Smooth muscle cell (in vitro differentiated cells): ENCODE measurements at regions not wholly inside any gene's neighbourhood (a gene's known extent, or its start where the extent isn't known, plus 50 kb on each side); places are given as distances from the start of the nearest gene placed in this dataset.

Experiments used
- DNase-seq: peaks from one replicate; lab custom pipeline; 2025; ENCODE audit not compliant: unreplicated experiment; lab: John Stamatoyannopoulos, UW
- H2AFZ ChIP-seq: fragments of 200-600 bp; sonication (generic); 2 replicates; pipeline ENCODE4 v1.6.0; 2016; ENCODE audit warnings: antibody characterized with exemption, low read depth, mild to moderate bottlenecking
- H3F3A ChIP-seq: fragments of 200-600 bp; sonication (generic); 2 replicates; pipeline ENCODE4 v1.6.0; 2017; ENCODE audit warnings: antibody characterized with exemption, low read depth
- H3K27ac ChIP-seq: fragments of 200-600 bp; sonication (generic); 2 replicates; pipeline ENCODE4 v1.5.1; 2016; ENCODE audit warnings: low read depth, mild to moderate bottlenecking
- H3K27me3 ChIP-seq: fragments of 200-600 bp; sonication (generic); 2 replicates; pipeline ENCODE4 v1.6.1; 2016; ENCODE audit warnings: low read depth, mild to moderate bottlenecking
- H3K36me3 ChIP-seq: fragments of 200-600 bp; sonication (generic); 2 replicates; pipeline ENCODE4 v1.5.1; 2016; ENCODE audit warnings: low read depth
- H3K4me1 ChIP-seq: fragments of 200-600 bp; sonication (generic); 2 replicates; pipeline ENCODE4 v1.5.1; 2016; ENCODE audit warnings: low read depth
- H3K4me2 ChIP-seq: fragments of 200-600 bp; sonication (generic); 2 replicates; pipeline ENCODE4 v1.6.0; 2016; ENCODE audit warnings: mild to moderate bottlenecking
- H3K4me3 ChIP-seq: fragments of 200-600 bp; sonication (generic); 2 replicates; pipeline ENCODE4 v1.5.1; 2016; ENCODE audit warnings: mild to moderate bottlenecking
- H3K79me2 ChIP-seq: fragments of 200-600 bp; sonication (generic); 2 replicates; pipeline ENCODE4 v1.6.0; 2016; ENCODE audit warnings: low read depth, mild to moderate bottlenecking
- H3K9ac ChIP-seq: fragments of 200-600 bp; sonication (generic); 2 replicates; pipeline ENCODE4 v1.6.0; 2016; ENCODE audit warnings: low read depth
- H3K9me3 ChIP-seq: fragments of 200-600 bp; sonication (generic); replicated peaks from 2 replicates; pipeline ENCODE4 v1.5.1; 2016; ENCODE audit warnings: low read depth
- H4K20me1 ChIP-seq: fragments of 200-600 bp; sonication (generic); 2 replicates; pipeline ENCODE4 v1.6.0; 2016; ENCODE audit warnings: low read depth
- WGBS: methylation state at CpG from one replicate; pipeline ENCODE4 v1.1.7; 2016; ENCODE audit warnings: low lambda C conversion rate; 5-methylcytosine and 5-hydroxymethylcytosine counted together
- TF ChIP-seq, protein P1 (sequence below): fragments of 200-600 bp; sonication (generic); IDR thresholded peaks from 2 replicates; pipeline ENCODE4 v1.5.1; 2017; ENCODE audit warnings: borderline replicate concordance, mild to moderate bottlenecking, antibody characterized with exemption; ENCODE audit not compliant: insufficient read depth, poor library complexity, severe bottlenecking

DNA sequence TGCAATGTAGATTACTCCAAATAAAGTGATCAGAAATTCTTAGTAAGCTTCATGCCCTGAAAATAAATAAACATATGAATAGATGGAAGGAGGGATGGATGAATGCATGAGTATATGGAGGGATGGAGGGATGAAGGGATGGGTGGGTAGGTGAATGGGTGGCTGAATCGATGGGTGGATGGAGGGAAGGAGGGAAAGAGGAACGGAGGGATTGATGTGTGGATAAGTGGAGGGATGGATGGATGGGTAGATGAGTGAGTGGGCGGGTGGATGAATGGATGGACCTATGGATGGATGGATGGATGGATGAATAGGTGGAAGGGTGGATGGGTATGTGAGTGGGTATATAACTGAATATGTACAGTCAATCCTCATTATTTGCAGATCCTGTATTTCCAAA lies 276.7 kb upstream of the ACVR2A start:
- WGBS, result 95% methylated on average over 3 of the region's 3 CpGs
- no peak overlapping the region for H3K27ac ChIP-seq
- H3K27me3 ChIP-seq, result no peaks in the 10 kb centered on the region
- H3K79me2 ChIP-seq, result no peaks in the 10 kb centered on the region
- no peak for DNase-seq
- TF ChIP-seq, protein P1, sequence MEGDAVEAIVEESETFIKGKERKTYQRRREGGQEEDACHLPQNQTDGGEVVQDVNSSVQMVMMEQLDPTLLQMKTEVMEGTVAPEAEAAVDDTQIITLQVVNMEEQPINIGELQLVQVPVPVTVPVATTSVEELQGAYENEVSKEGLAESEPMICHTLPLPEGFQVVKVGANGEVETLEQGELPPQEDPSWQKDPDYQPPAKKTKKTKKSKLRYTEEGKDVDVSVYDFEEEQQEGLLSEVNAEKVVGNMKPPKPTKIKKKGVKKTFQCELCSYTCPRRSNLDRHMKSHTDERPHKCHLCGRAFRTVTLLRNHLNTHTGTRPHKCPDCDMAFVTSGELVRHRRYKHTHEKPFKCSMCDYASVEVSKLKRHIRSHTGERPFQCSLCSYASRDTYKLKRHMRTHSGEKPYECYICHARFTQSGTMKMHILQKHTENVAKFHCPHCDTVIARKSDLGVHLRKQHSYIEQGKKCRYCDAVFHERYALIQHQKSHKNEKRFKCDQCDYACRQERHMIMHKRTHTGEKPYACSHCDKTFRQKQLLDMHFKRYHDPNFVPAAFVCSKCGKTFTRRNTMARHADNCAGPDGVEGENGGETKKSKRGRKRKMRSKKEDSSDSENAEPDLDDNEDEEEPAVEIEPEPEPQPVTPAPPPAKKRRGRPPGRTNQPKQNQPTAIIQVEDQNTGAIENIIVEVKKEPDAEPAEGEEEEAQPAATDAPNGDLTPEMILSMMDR, result no peak
- no peak overlapping the region for H3K4me2 ChIP-seq
- no peaks in the 10 kb centered on the region for H3K4me1 ChIP-seq
- no peak overlapping the region for H2AFZ ChIP-seq
- H3F3A ChIP-seq, result no peaks in the 10 kb centered on the region
- no peaks in the 10 kb centered on the region for H3K36me3 ChIP-seq
- H3K9ac ChIP-seq, result no peak overlapping the region
- H4K20me1 ChIP-seq, result no peaks in the 10 kb centered on the region
- H3K9me3 ChIP-seq, result no peaks in the 10 kb centered on the region
- H3K4me3 ChIP-seq, result no peak overlapping the region

DNA sequence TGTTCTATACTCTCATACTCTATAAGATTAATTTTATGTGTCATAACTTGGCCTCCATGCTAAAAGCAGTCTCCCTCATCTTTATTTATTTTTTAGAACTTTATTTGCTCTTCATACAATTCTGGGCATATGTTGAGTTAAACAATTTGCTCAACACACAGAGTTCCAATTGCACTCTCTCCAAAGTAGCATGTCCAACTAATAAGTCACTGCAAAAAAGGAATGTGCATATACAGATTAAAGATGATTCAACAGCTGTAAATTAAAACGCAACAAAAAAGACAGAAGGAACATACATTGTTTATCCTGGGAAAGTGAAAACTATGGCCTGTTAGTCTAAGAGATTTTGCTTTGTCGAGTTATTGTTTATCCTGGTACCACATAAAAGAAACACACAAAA lies 277.7 kb upstream of the ACVR2A start:
- TF ChIP-seq, protein P1, result no peak
- Histone ChIP-seq H3K9me3 (no peaks in the 10 kb centered on the region), H3K4me2 (peak overlapping the region; percentile 33), H3K4me1 (no peaks in the 10 kb centered on the region), H2AFZ (no peak overlapping the region), H3F3A (no peaks in the 10 kb centered on the region), H3K79me2 (no peaks in the 10 kb centered on the region), H4K20me1 (no peaks in the 10 kb centered on the region), H3K9ac (no peak overlapping the region), H3K4me3 (no peak overlapping the region), H3K36me3 (no peaks in the 10 kb centered on the region), H3K27me3 (no peaks in the 10 kb centered on the region), H3K27ac (peak overlapping the region; percentile 30)
- WGBS, result 44% methylated on average over 2 of the region's 2 CpGs
- no peak for DNase-seq

DNA sequence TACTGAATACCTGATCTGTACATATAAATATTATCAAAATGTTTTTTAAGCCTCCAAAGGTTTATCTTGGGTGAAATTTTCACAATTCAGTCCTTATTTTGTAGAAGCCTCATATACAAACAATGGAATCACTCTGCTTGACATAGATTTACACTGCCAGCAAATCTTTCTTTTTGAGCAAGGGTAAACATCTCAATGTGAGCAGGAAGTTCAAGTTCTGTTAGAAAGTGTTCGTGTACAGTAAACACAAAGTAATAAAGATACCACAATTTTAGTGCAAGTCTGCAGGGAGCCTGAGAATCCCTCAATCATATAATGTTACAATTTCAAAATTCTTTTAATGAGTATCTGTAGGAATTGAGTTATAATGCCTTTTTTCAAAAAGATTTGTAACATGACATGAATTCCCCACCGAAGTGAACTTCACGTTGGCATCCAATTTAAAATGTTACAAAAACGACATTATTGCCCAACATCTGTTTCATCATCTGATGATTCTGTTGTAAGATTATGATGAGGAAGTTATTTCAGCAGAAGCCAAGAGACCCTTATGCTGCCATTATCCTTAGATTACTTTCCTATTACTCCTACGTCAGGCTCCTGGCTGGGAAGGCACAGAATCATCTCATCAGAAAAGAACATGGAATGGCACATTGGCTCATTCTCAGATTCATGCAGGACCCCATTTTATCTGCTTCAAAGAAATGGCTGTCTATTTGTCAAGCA lies 283.9 kb upstream of the ACVR2A start:
- no peaks in the 10 kb centered on the region for H3K4me1 ChIP-seq
- no peak overlapping the region for H3K9ac ChIP-seq
- H3K4me3 ChIP-seq, result no peak overlapping the region
- H3K36me3 ChIP-seq, result no peaks in the 10 kb centered on the region
- H3K79me2 ChIP-seq, result no peaks in the 10 kb centered on the region
- DNase-seq, result no peak
- no peak overlapping the region for H3K4me2 ChIP-seq
- TF ChIP-seq, protein P1, result no peak
- no peaks in the 10 kb centered on the region for H3K9me3 ChIP-seq
- no peak overlapping the region for H3K27ac ChIP-seq
- no peaks in the 10 kb centered on the region for H4K20me1 ChIP-seq
- H3K27me3 ChIP-seq, result no peaks in the 10 kb centered on the region
- H3F3A ChIP-seq, result no peaks in the 10 kb centered on the region
- peak overlapping the region; percentile 4 for H2AFZ ChIP-seq
- WGBS, result 59% methylated on average over 5 of the region's 5 CpGs

DNA sequence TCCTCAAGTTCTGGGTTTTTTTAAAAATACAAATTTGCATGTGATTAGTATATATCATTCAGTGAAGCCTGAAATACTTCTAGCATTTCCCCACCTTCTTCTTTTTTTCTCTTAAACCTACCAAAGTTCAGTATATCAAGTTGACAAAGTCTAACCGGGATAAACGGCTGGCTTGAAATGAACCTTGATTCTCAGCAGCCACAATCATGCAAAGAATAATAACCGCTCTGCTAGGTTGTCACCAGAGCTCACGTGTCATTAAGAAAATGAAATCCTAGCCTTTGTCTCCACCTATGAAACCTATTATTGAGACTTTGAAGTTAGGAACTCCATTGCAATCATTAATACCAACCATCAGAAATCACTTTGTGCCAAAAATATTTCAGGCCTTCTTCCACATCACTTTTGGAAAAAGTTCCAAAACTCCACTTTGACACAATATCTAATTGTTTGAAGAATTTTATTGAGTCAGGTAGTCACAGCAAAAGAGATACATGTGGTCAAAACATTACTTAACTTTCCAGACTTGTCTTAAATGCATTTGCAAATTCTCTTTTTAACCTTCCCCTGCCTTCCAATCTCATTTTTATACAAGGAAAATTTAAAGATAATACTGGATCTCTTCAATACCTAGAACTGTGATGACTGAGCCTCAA lies 285.6 kb upstream of the ACVR2A start:
- no peak overlapping the region for H3K9ac ChIP-seq
- no peak overlapping the region for H3K4me2 ChIP-seq
- no peaks in the 10 kb centered on the region for H3K79me2 ChIP-seq
- no peaks in the 10 kb centered on the region for H3K9me3 ChIP-seq
- no peaks in the 10 kb centered on the region for H3K4me1 ChIP-seq
- H3K27ac ChIP-seq, result no peak overlapping the region
- no peaks in the 10 kb centered on the region for H3F3A ChIP-seq
- WGBS, result 90% methylated on average over 4 of the region's 4 CpGs
- no peak for DNase-seq
- H3K27me3 ChIP-seq, result no peaks in the 10 kb centered on the region
- H4K20me1 ChIP-seq, result no peaks in the 10 kb centered on the region
- no peaks in the 10 kb centered on the region for H3K36me3 ChIP-seq
- H3K4me3 ChIP-seq, result no peak overlapping the region
- TF ChIP-seq, protein P1, result no peak
- H2AFZ ChIP-seq, result no peak overlapping the region
